HUES64 (cell line): ENCODE measurements at regions not wholly inside any gene's neighbourhood (a gene's known extent, or its start where the extent isn't known, plus 50 kb on each side); places are given as distances from the start of the nearest gene placed in this dataset.

ENCODE experiments used
- H3K27ac ChIP-seq: 2 replicates; pipeline ENCODE4 v1.7.0; 2013; ENCODE audit warnings: low read depth, low read length, inconsistent platforms
- H3K27me3 ChIP-seq: 2 replicates; pipeline ENCODE4 v1.6.1; 2013; ENCODE audit warnings: mild to moderate bottlenecking, low read length; ENCODE audit not compliant: insufficient read depth
- H3K36me3 ChIP-seq: 2 replicates; pipeline ENCODE4 v1.6.1; 2013; ENCODE audit warnings: mild to moderate bottlenecking, low read length; ENCODE audit not compliant: insufficient read depth
- H3K4me1 ChIP-seq: 2 replicates; pipeline ENCODE4 v1.6.1; 2013; ENCODE audit warnings: mild to moderate bottlenecking, low read length, moderate library complexity; ENCODE audit not compliant: insufficient read depth
- H3K4me3 ChIP-seq: 2 replicates; pipeline ENCODE4 v1.5.1; 2013; ENCODE audit warnings: mild to moderate bottlenecking, low read length, moderate library complexity
- H3K9ac ChIP-seq: 2 replicates; pipeline ENCODE4 v1.6.1; 2013; ENCODE audit warnings: mild to moderate bottlenecking, low read depth, low read length
- H3K9me3 ChIP-seq: 2 replicates; pipeline ENCODE4 v1.6.1; 2013; ENCODE audit warnings: low read depth, low read length; ENCODE audit not compliant: insufficient read depth
- WGBS: fragments of 150-250, 120-280 bp; methylation state at CpG from one replicate; pipeline ENCODE4 v1.1.7; 2013; ENCODE audit warnings: missing lambda C conversion rate; 5-methylcytosine and 5-hydroxymethylcytosine counted together

DNA sequence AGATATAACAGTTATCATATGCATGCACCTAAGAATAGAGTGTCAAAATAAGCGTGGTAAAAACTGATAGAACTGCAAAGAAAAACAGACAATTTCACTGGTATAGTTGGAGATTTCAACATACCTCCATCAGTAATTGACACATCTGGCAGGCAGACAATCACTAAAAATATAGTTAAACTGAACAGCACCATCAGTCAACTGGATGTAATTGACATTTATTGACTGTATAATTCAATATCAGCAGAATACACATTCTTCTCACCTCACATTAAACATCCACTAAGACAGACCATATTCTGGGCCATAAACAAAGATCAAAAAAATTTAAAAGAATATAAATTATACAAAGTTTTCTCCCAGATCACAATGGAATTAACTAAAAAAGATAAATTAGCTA, 378.5 kb upstream of the RGPD4 start:
- Histone ChIP-seq H3K4me1 (no peaks in the 10 kb centered on the region), H3K4me3 (no peak overlapping the region), H3K9ac (no peak overlapping the region), H3K9me3 (no peaks in the 10 kb centered on the region), H3K27ac (no peak overlapping the region), H3K36me3 (no peaks in the 10 kb centered on the region), H3K27me3 (no peaks in the 10 kb centered on the region)
- WGBS: 100% methylated on average over 1 of the region's 1 CpG

- H3K27ac ChIP-seq: no peak overlapping the region
- no peaks in the 10 kb centered on the region for H3K4me1 ChIP-seq
- H3K4me3 ChIP-seq: no peak overlapping the region
- H3K27me3 ChIP-seq: no peaks in the 10 kb centered on the region
- H3K9me3 ChIP-seq: no peaks in the 10 kb centered on the region
- H3K36me3 ChIP-seq: no peaks in the 10 kb centered on the region
- 96% methylated on average over 4 of the region's 4 CpGs for WGBS
- no peak overlapping the region for H3K9ac ChIP-seq
Measured at GRCh38 chr2:107461301-107461700, 365.4 kb upstream of the RGPD4 start.

GRCh38 chr2:107462181-107462580, 364.5 kb upstream of the RGPD4 start:
- H3K4me1 ChIP-seq: no peaks in the 10 kb centered on the region
- H3K9ac ChIP-seq: no peak overlapping the region
- H3K4me3 ChIP-seq: no peak overlapping the region
- H3K27ac ChIP-seq: no peak overlapping the region
- no peaks in the 10 kb centered on the region for H3K36me3 ChIP-seq
- no peaks in the 10 kb centered on the region for H3K9me3 ChIP-seq
- WGBS: 95% methylated on average over 2 of the region's 2 CpGs
- H3K27me3 ChIP-seq: no peaks in the 10 kb centered on the region

DNA sequence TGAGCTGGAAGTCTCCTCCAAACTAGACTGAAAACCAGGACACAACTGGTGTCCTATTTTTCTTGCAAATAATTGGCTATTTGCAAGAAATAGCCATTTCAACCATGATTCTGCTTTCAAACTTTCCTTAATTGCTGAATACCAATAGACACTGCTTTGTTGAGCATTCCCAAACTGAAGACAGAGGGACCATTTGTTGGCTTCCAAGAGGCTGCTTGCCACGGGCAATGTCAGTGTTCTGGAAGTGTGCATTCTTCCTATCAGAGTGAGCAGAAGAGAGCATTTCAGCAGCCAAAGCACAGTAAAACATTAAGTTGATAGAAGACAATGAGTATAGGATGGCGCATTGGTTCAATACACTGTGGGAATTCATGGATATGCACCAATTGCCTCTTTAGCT, 360.5 kb upstream of the RGPD4 start:
- H3K4me3 ChIP-seq: no peak overlapping the region
- WGBS: 93% methylated on average over 2 of the region's 2 CpGs
- no peak overlapping the region for H3K27ac ChIP-seq
- H3K27me3 ChIP-seq: no peaks in the 10 kb centered on the region
- no peaks in the 10 kb centered on the region for H3K9me3 ChIP-seq
- H3K4me1 ChIP-seq: no peaks in the 10 kb centered on the region
- no peak overlapping the region for H3K9ac ChIP-seq
- no peaks in the 10 kb centered on the region for H3K36me3 ChIP-seq

GRCh38 chr2:107466984-107467773, 359.5 kb upstream of the RGPD4 start:
- H3K9me3 ChIP-seq: no peaks in the 10 kb centered on the region
- H3K36me3 ChIP-seq: no peaks in the 10 kb centered on the region
- H3K27me3 ChIP-seq: no peaks in the 10 kb centered on the region
- H3K4me1 ChIP-seq: no peaks in the 10 kb centered on the region
- H3K4me3 ChIP-seq: no peak overlapping the region
- no peak overlapping the region for H3K27ac ChIP-seq
- WGBS: 91% methylated on average over 4 of the region's 4 CpGs
- H3K9ac ChIP-seq: no peak overlapping the region

GRCh38 chr2:107469437-107469995, 357.2 kb upstream of the RGPD4 start:
- H3K27ac ChIP-seq: no peak overlapping the region
- H3K4me1 ChIP-seq: no peaks in the 10 kb centered on the region
- no peaks in the 10 kb centered on the region for H3K27me3 ChIP-seq
- no peak overlapping the region for H3K9ac ChIP-seq
- no peaks in the 10 kb centered on the region for H3K36me3 ChIP-seq
- WGBS: 97% methylated on average over 33 of the region's 34 CpGs
- H3K9me3 ChIP-seq: no peaks in the 10 kb centered on the region
- no peak overlapping the region for H3K4me3 ChIP-seq

- Histone ChIP-seq H3K4me3 (no peak overlapping the region), H3K4me1 (no peaks in the 10 kb centered on the region), H3K9ac (no peak overlapping the region), H3K27me3 (no peaks in the 10 kb centered on the region), H3K27ac (no peak overlapping the region), H3K9me3 (peaks cover 21% of the 10 kb centered on the region), H3K36me3 (no peaks in the 10 kb centered on the region)
Measured at GRCh38 chr2:107473150-107473549, 353.5 kb upstream of the RGPD4 start.

DNA sequence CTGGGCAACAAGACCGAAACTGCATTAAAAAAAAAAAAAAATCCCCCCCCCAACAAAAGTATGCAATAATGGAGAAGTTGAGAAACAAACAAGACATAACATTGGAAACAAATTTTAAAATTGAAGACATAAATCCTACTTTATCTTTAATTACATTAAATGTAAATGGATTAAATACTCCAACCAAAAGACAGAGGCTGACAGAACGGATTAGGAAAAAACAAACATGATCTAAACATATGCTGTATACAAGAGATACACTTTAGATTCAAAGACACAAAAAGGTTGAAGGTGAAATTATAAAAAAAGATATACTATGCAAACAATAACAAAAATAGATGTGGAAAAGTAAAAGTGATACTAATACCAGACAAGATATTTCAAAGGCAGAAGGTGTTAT, 350.8 kb upstream of the RGPD4 start:
- no CpG with 5 or more reads among the region's 2 CpGs for WGBS
- no peaks in the 10 kb centered on the region for H3K4me1 ChIP-seq
- peaks cover 21% of the 10 kb centered on the region for H3K9me3 ChIP-seq
- no peak overlapping the region for H3K27ac ChIP-seq
- H3K4me3 ChIP-seq: no peak overlapping the region
- no peak overlapping the region for H3K9ac ChIP-seq
- no peaks in the 10 kb centered on the region for H3K36me3 ChIP-seq
- no peaks in the 10 kb centered on the region for H3K27me3 ChIP-seq

GRCh38 chr2:107502539-107502938, 324.2 kb upstream of the RGPD4 start:
- peaks cover 41% of the 10 kb centered on the region for H3K4me1 ChIP-seq
- H3K4me3 ChIP-seq: no peak overlapping the region
- H3K9ac ChIP-seq: no peak overlapping the region
- peak overlapping the region; percentile 54; the same call in 1 of the 2 replicates for H3K27ac ChIP-seq
- no peaks in the 10 kb centered on the region for H3K36me3 ChIP-seq
- 0 out of 2 replicates have a peak, but pooled peaks cover 7% of the 10 kb centered on the region for H3K27me3 ChIP-seq
- H3K9me3 ChIP-seq: no peaks in the 10 kb centered on the region

GRCh38 chr2:107511970-107512789, 314.5 kb upstream of the RGPD4 start:
- H3K27ac ChIP-seq: no peak overlapping the region
- H3K4me1 ChIP-seq: no peaks in the 10 kb centered on the region
- H3K9me3 ChIP-seq: no peaks in the 10 kb centered on the region
- no peak overlapping the region for H3K9ac ChIP-seq
- no peaks in the 10 kb centered on the region for H3K36me3 ChIP-seq
- no peaks in the 10 kb centered on the region for H3K27me3 ChIP-seq
- WGBS: 81% methylated on average over 6 of the region's 6 CpGs
- no peak overlapping the region for H3K4me3 ChIP-seq

GRCh38 chr2:107525406-107525805, 301.3 kb upstream of the RGPD4 start:
- no peaks in the 10 kb centered on the region for H3K36me3 ChIP-seq
- 97% methylated on average over 1 of the region's 1 CpG for WGBS
- no peak overlapping the region for H3K9ac ChIP-seq

More at GRCh38 chr2:107525406-107525805, 301.3 kb upstream of the RGPD4 start:
- Histone ChIP-seq H3K4me3 (no peak overlapping the region), H3K27ac (no peak overlapping the region), H3K9me3 (peaks cover 27% of the 10 kb centered on the region), H3K27me3 (no peaks in the 10 kb centered on the region), H3K4me1 (no peaks in the 10 kb centered on the region)
